ENCODE measurements at regions not wholly inside any gene's neighbourhood (a gene's known extent, or its start where the extent isn't known, plus 50 kb on each side); places are given as distances from the start of the nearest gene placed in this dataset.

GRCh38 chr15:46041905-46042304, 407.1 kb downstream of the SQOR start:
- Histone ChIP-seq H3K4me2 (ENCODE audit: low read depth, low read length, poor library complexity, severe bottlenecking) (no peak overlapping the region), H2AFZ (ENCODE audit: low read depth, low read length, severe bottlenecking) (no peak overlapping the region), H3F3A (ENCODE audit: insufficient read depth) (no peaks in the 10 kb centered on the region), H3K79me2 (ENCODE audit: insufficient read depth, low read length) (no peaks in the 10 kb centered on the region), H3K36me3 (ENCODE audit: low read length) (no peaks in the 10 kb centered on the region), H3K9me2 (replicated peaks; ENCODE audit: insufficient read depth, low read length) (no peaks in the 10 kb centered on the region; the same call in 1 of the 2 replicates), H3K9me3 (ENCODE audit: insufficient read depth, low read length) (no peaks in the 10 kb centered on the region), H4K20me1 (ENCODE audit: low read depth, low read length) (no peaks in the 10 kb centered on the region), H3K27me3 (ENCODE audit: low read length) (no peaks in the 10 kb centered on the region), H3K27ac (ENCODE audit: low read depth, low read length) (no peak overlapping the region), H3K9ac (ENCODE audit: low read length) (no peak overlapping the region), H3K4me3 (ENCODE audit: insufficient read depth, low read length, poor library complexity, severe bottlenecking) (no peak overlapping the region)
- TF ChIP-seq, protein P1, sequence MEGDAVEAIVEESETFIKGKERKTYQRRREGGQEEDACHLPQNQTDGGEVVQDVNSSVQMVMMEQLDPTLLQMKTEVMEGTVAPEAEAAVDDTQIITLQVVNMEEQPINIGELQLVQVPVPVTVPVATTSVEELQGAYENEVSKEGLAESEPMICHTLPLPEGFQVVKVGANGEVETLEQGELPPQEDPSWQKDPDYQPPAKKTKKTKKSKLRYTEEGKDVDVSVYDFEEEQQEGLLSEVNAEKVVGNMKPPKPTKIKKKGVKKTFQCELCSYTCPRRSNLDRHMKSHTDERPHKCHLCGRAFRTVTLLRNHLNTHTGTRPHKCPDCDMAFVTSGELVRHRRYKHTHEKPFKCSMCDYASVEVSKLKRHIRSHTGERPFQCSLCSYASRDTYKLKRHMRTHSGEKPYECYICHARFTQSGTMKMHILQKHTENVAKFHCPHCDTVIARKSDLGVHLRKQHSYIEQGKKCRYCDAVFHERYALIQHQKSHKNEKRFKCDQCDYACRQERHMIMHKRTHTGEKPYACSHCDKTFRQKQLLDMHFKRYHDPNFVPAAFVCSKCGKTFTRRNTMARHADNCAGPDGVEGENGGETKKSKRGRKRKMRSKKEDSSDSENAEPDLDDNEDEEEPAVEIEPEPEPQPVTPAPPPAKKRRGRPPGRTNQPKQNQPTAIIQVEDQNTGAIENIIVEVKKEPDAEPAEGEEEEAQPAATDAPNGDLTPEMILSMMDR (IDR thresholded peaks at IDR 0.05; ENCODE audit: insufficient read depth, low read length, poor library complexity, severe bottlenecking) = no peak
- no peak for TF ChIP-seq EZH2phosphoT487 (conservative IDR thresholded peaks at IDR 0.05; ENCODE audit: low read length)

GRCh38 chr15:46059921-46060594, 425.2 kb downstream of the SQOR start:
- Histone ChIP-seq H3K9me2 (replicated peaks; ENCODE audit: insufficient read depth, low read length) (no peaks in the 10 kb centered on the region), H3F3A (ENCODE audit: insufficient read depth) (no peaks in the 10 kb centered on the region), H3K27me3 (ENCODE audit: low read length) (no peaks in the 10 kb centered on the region), H3K9ac (ENCODE audit: low read length) (no peak overlapping the region), H3K79me2 (ENCODE audit: insufficient read depth, low read length) (no peaks in the 10 kb centered on the region), H4K20me1 (ENCODE audit: low read depth, low read length) (no peaks in the 10 kb centered on the region), H3K9me3 (ENCODE audit: insufficient read depth, low read length) (no peaks in the 10 kb centered on the region), H3K4me2 (ENCODE audit: low read depth, low read length, poor library complexity, severe bottlenecking) (no peak overlapping the region), H2AFZ (ENCODE audit: low read depth, low read length, severe bottlenecking) (no peak overlapping the region), H3K4me3 (ENCODE audit: insufficient read depth, low read length, poor library complexity, severe bottlenecking) (no peak overlapping the region), H3K27ac (ENCODE audit: low read depth, low read length) (no peak overlapping the region), H3K36me3 (ENCODE audit: low read length) (no peaks in the 10 kb centered on the region)
- TF ChIP-seq EZH2phosphoT487 (conservative IDR thresholded peaks at IDR 0.05; ENCODE audit: low read length) = no peak
- TF ChIP-seq, protein P1 (IDR thresholded peaks at IDR 0.05; ENCODE audit: insufficient read depth, low read length, poor library complexity, severe bottlenecking) = no peak

DNA sequence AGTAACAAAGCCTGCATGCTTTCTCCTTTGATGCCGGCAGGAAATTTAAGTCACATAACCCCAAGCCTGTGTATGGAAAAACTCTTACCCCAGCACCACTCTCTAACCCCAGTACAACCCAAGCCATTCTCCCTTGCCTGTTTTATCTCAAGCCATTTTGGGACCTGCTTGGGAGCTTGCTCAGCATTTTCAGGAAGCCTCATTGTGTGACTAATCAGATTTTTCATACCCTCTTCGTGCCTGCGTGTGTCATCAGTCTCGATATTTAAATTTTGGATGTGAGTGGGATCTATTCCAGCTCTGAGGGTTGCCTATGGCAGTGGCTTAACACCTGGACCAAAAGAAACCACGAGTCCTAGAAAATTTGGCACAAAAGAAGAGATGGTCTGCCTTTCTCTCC, 426.2 kb downstream of the SQOR start:
- Histone ChIP-seq H3K9ac (ENCODE audit: low read length) (no peak overlapping the region), H3K27me3 (ENCODE audit: low read length) (no peaks in the 10 kb centered on the region), H3K36me3 (ENCODE audit: low read length) (no peaks in the 10 kb centered on the region), H3K27ac (ENCODE audit: low read depth, low read length) (no peak overlapping the region), H3K79me2 (ENCODE audit: insufficient read depth, low read length) (no peaks in the 10 kb centered on the region), H3K4me3 (ENCODE audit: insufficient read depth, low read length, poor library complexity, severe bottlenecking) (no peak overlapping the region), H3K9me2 (replicated peaks; ENCODE audit: insufficient read depth, low read length) (no peaks in the 10 kb centered on the region), H3K9me3 (ENCODE audit: insufficient read depth, low read length) (no peaks in the 10 kb centered on the region), H3F3A (ENCODE audit: insufficient read depth) (no peaks in the 10 kb centered on the region), H3K4me2 (ENCODE audit: low read depth, low read length, poor library complexity, severe bottlenecking) (no peak overlapping the region), H2AFZ (ENCODE audit: low read depth, low read length, severe bottlenecking) (no peak overlapping the region), H4K20me1 (ENCODE audit: low read depth, low read length) (no peaks in the 10 kb centered on the region)
- TF ChIP-seq, protein P1 (IDR thresholded peaks at IDR 0.05; ENCODE audit: insufficient read depth, low read length, poor library complexity, severe bottlenecking) = no peak
- TF ChIP-seq EZH2phosphoT487 (conservative IDR thresholded peaks at IDR 0.05; ENCODE audit: low read length) = no peak

All from SU-DHL-6 (cell line).